Activated naive CD4-positive, alpha-beta T cell (primary cell): ENCODE measurements at regions not wholly inside any gene's neighbourhood (a gene's known extent, or its start where the extent isn't known, plus 50 kb on each side); places are given as distances from the start of the nearest gene placed in this dataset.
"Not testable (repeated sequence)": the region's sequence is repeated elsewhere in the genome, so short reads cannot be mapped to it uniquely, and the experiment has no call there.

ENCODE experiments used
- DNase-seq, 4 experiments: peaks; one replicate each; lab custom pipeline; 2025; lab: John Stamatoyannopoulos, UW

DNA sequence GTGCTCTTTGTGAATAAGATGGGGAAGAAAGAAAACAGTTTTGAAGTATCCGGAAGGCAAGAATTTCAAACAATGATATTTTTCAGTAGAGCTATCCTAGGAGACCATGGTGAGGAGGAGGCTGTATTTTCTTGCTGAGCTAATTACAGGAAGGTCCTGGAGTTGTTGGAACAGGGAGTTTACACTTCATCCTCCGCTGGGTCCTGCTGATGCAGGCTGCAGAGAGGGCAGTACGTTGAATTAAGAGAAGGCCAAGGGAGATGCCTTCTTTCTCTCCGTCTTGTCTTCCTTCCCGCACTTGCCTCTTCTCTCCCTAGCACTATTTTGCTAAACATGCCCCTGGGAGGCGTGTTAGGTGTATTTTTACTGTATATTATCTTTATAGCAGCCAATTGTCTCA, 60.0 kb upstream of the EDAR start:
- DNase-seq = no peak

DNA sequence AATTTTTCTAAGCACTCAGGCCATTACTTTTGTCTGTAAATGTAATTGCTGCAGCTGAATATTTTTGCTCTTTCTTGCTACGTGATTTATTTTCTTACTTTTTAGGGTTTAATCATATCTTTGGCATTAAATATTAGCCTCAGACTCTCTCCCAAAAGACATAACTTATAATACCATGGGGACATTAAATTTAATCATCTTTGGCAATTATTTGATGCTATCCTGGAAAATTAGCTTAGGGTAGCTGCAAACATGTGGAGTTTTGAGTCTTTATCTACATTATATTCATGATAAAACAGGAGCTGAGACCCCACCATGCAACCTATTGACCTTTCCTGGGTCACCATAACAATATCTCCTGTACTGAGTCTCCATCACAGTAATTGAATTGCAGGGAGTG, 59.1 kb upstream of the EDAR start:
- DNase-seq = no peak

DNA sequence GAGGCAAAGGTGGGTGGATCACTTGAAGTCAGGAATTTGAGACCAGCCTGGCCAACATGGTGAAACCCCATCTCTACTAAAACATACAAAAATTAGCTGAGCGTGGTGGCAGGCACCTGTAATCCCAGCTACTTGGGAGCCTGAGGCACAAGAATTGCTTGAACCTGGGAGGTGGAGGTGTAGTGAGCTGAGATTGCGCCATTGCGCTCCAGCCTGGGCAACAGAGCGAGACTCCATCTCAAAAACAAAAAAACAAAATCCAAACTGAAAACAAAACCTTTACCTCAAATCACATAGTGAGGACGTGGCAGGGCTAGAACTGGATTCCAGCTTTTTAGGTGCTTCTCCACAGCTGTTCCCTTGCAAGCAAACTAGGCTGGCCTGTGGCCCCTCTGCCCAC, 58.5 kb upstream of the EDAR start:
- DNase-seq = not testable (repeated sequence)

DNA sequence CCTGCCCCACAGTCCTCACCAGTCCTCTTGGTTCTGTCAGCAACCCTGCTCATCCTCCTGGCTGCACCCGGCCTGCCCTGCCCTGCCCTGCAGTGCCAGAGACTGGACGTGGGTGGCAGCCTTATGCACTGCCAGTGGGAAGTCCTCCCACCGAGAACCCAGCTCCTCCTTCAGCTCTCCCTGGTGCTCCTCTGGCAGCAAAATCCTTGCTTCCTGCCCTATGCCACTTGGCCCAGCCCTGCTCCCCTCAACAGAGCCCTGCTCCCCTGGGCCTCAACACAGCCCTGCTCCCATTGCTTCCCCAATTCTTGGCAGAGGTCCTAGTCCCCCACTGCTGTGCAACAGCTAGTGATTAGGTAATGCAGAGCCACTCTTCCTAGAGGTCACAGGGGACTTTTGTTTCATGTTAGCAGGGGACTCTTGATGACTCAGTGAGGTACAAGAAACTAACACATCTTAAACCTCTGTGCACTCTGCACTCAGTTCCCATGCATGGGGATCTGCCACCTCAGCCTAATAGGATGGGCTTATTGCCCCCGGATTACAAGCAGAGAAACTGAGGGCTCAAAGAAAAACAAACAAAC, 58.0 kb upstream of the EDAR start:
- no peak for DNase-seq

DNA sequence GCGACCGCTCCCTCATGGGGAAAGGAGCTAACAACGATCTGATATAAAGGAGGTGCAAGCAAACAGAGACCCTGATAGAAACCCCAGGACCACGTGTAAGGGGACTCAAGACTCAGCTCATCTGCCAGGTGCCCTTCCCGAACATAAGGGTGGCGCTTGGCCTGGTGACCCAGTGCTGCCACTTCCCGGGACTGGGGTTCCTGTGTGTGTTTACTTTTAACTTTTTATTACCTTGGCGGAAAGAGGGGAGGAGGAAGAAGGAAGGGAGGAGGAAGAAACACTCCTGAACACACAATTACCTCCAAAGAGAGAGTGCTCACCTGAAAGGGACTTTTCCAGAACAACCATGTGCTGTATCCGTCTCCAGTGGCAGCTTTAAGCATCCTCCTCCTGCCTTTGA, 56.5 kb upstream of the EDAR start:
- no peak for DNase-seq

DNA sequence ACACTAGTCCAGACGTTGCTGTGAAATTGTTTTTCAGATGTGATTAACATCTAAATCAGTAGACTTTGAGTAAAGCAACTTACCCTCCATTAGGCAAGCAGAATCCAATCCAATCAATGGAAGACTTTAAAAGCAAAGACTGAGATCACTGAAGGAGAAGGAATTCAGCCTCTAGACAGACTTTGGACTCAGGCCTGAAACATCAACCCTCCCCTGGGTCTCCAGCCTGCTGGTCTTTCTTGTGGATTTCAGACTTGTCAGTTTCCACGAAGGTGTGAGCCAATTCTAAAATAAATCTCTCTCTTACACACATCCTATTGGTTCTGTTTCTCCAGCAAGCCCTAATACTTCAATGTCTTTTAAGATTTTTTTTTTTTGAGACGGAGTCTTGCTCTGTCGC, 50.0 kb upstream of the EDAR start:
- DNase-seq = no peak
